ENCODE measurements at regions not wholly inside any gene's neighbourhood (a gene's known extent, or its start where the extent isn't known, plus 50 kb on each side); places are given as distances from the start of the nearest gene placed in this dataset.

DNA sequence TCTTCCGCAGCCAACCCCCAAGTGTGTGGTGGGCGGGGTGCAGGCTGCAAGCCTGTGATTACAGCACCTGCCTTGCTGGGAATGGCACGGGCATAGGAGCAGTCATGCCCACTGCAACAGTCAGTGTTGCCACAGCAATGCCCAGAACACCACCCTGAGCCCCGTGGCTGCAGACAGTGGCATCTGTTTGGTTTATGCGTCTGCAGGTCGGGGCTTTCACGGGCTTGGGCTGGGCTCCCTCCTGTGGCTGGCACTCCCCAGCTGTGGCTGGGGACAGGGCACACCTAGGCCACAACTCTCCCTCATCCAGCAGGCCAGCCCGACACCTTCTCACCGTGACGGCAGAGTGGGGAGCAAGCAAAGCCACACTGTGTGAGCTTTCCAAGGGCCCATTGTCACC lies 115.3 kb upstream of the C1QTNF9B start:
- no peak for DNase-seq

DNA sequence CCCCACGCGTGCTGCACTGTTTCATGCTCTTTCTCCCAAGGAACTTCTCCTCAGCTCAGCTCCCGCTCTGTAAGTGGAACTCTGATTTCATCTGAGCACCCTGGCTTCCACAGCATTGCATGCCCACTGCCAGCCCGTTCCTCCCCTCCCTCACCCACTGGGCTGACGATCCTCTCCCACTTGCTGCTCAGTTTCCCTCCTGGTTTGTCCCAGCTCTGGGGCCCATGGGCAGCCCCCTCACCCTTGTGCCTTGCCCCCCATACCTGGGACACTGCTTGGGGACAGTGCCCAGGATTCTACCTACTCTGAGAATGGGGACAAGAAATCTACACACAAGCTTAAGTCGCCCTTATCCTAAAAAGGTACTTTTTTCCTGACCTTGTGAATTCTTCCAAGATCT lies 115.9 kb upstream of the C1QTNF9B start:
- DNase-seq, result no peak

DNA sequence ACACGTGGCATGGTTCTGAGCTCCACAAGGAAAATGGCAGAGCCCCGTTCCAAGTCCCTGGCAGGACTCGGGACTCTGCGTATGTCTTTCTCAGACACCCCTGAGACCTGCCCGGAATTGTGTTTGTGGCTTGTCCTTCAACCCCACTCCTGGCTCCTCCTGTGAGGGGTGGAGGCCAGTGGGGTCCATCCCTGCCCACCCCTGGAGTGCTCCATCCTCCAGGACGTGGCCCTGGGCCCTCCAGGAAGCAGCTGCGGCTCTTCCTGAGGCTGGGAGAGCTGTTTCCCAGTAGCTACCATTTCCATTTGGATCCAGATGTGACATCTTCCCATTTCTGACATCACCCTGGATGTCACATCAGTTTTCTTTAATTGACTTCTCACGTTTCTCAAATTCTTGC lies 118.7 kb upstream of the C1QTNF9B start:
- no peak for DNase-seq

DNA sequence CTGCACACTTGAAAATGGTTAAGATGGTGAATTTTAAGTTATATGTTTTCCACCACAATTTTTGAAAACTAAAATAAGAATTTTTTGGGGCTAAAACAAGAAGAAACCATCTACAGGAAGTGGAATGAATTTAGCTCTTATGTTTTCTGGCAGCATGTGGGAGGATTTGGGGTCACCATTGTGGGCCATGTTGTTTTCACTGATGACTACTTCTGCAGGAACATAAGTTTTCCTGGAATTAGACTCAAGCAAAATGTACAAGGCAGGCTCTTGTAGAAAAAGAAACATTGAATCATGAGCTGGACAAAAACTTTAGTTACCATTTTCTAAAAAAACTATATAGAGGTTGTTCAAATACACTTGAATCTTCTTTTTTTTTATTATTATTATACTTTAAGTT lies 125.3 kb upstream of the C1QTNF9B start:
- DNase-seq, result no peak

DNA sequence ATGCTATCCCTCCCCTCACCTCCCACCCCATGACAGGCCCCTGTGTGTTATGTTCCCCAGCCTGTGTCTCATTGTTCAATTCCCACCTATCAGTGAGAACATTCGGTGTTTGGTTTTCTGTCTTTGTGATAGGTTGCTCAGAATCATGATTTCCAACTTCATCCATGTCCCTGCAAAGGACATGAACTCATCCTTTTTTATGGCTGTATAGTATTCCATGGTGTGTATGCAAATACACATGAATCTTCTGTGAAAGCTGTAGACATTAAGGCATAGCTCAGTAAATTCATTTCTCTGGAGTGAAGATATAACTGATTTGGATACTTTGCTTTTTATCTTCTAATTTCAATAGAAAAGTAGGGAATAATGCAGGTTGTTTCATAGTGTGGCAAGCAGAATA lies 125.8 kb upstream of the C1QTNF9B start:
- no peak for DNase-seq

DNA sequence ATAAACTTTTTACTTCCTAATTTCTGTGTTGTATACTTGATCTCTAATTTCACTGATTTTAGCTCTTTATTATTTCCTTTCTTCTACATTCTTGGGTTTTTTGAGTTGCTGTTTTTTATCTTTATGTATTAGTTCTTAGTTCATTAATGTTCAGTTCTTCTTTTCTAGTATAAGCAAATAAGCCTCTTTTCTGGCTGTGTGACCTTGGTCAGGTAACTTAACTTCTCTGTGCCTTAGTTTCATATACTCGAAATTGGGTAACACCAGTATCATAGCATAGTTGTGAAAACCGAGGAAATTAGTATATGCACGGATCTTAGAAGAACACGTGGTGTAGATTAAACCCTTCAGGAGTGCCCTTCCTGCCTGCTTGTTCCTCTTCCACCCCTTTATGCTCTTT lies 130.2 kb upstream of the C1QTNF9B start:
- DNase-seq, result no peak

DNA sequence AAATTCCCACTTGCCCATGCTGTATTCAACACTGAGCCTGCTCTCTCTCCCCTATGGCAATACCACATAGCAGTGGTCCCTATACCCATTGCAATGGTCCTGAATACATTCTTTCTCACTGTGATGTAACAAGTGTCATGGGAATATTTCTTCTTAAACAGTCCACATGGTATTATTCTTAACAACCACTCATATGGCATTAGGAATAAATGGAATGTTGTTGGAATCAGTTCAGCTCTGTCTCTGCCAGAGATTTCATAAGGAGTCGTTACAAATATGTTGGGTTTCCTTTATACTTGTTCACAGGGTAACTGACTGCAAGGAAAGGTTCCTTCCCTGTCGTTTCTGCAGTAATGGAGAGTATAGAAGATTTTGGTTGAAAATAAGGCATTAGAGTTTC lies 128.3 kb upstream of the SPATA13 start:
- DNase-seq, result no peak

DNA sequence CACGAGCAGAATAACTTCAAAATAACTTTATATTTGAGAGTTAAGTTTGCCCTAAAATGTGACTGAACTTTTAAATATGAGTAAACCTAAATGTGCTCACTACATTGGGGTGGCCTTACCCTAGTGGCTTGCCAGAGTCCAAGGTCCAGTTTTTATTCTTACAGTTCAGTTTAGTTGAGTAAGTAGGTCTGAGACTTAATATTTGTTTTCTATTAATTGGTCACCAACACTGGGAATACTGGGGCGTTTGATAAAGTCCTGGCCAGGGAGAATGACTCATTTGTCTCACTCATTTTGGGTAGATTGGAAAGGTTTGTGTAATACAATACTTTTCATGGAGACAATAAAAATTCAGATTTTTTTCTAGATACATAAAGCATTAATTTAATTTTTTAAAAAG lies 127.8 kb upstream of the SPATA13 start:
- DNase-seq, result no peak

DNA sequence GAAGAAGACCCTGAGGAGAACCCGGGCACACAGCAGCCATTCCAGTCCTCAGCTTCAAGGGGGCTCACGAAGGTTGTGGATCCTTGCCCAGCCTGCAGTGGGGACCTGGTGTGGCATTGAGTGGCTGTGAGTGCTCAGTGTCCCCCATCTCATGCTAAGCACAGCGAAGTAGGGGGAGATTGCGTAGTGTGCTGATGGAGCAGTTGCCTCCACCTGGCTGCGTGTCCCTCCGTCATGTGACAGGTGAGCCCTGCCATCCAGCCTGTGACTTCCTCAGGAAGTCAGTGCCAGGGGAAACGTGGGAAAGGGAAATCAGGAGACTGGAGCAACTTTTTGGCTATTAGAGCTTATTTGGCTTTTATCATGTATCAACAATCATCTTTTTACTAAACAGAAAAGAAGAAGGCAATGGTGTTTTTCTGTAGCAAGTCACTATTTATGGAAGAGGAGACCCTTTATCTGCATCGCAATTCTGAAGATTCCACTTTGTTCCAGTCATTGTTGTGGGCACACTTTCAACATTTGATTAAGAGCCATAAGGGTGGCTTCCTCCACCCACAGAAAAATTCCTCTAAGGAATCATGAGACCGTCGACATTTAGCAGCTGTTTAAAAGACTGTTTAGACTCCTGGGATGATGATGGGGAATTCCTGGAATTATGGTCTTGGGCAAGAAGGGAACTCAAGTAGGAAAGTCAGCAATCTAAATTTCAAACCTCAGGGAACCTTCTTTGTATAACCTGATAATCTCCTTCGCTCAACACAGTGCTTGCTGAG lies 126.8 kb upstream of the SPATA13 start:
- DNase-seq, result no peak

DNA sequence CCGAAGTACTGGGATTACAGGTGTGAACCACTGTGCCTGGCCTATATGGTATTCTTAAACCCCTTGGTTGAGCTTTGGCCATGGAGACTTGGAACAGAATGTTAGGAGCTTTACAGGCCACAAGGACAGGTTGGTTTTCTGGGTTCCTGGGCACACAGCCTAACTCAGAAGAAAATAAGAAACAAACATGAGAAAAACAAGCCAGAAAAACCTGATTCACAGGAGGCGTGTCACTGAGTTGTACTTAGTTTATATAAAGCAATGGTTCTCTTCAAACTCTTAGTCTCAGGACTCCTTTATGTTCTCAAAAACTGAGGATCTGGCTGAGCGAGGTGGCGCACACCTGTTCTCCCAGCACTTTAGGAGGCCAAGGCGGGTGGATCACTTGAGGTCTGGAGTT lies 125.1 kb upstream of the SPATA13 start:
- DNase-seq, result no peak

DNA sequence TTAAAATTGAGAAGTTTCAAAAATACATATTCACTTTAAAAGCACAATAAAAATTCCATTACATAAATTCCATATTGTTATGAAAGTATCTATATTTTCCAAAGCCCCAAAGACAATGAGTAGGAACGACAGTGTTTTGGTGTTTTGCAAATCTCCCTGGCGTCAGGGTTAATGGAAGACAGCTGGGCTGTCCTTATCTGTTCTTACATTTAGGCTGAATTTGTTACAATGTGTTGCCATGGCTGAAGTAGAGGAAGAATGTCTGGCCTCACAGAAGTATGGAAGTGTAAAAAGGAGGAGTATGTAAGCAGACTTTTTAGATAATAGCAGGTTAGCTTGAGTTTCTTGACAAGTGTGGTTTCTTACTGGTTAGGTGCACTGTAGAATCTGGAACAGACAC lies 124.4 kb upstream of the SPATA13 start:
- DNase-seq, result no peak

DNA sequence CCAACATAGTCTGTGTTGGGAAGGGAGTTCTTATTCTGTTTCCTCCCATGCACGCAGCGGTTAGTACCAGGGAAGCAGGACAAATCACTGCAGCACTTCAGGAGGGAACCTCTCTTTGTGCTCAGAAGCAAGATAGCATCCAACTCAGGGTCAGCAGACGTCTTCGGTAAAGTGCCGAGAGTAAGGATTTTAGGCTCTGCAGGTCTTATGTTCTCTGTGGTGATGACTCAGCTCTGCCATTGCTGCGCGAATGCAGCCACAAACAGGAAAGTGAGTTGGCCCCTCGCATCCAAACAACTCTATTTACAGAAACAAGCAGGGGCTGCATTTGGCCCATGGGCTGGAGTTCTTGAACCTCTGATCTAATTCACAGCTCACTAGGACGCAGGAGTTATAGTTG lies 122.1 kb upstream of the SPATA13 start:
- DNase-seq, result no peak

DNA sequence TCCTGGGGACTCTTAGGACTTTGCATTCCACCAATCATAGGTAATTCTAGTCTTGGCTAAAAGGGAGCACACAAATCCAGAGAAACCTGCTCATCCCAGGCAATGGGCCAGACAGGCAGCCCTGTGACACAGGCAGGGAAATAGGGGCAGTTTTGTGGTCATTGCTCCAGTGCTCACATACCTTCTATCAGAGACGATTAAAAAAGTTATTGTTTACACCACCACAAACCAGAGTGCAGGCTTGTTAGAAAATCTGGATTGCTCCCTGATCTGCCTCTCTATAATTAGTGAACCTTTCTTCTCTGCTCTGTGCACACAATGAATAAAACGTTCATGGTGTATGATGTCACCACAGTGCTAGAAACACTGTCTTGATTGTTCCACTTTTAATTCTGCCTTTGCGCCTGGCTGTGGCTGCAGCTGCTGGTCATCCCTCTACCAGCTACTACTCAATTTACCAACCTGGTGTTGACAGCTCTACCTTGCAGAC lies 121.6 kb upstream of the SPATA13 start:
- DNase-seq, result no peak

DNA sequence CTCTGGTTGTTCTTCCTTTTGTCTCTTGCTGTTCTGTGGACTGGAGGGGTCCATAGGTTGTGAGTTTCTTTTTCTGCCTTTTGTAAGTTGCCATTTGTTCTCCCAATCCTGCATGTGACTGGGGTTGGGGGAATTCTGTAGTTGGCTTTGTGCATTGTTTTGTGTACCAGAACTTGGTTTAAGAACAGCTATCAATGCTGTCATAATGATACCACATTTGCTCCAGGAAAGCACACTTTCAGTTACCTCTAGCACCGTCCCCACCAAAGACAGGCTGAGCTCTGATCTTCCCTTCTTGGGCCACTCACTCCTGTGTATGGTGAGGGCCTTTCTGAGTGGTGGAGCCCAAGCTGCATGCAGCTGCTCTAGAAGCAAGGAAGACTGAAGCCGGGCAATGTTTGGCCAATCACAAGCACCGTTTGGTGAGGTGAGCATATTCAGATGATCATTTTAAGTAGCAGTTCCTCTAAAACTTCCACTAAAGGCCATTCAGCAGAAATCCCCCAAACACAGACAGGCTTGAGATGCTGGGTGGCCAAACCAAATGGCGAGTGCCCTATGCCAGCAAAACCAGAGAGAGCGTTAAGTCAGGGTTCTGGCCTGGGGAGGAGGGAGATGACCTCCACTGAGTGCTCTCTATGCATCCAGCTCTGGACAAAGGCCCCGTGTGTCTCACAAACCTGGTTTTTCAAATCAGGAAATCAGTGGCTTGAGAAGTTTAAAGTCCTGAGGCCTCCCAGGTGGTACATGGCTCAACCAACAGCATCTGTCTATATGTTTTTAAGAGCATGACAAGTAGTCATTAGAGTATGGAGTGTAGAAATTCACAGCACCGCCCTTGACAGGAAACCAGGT lies 120.7 kb upstream of the SPATA13 start:
- no peak for DNase-seq

DNA sequence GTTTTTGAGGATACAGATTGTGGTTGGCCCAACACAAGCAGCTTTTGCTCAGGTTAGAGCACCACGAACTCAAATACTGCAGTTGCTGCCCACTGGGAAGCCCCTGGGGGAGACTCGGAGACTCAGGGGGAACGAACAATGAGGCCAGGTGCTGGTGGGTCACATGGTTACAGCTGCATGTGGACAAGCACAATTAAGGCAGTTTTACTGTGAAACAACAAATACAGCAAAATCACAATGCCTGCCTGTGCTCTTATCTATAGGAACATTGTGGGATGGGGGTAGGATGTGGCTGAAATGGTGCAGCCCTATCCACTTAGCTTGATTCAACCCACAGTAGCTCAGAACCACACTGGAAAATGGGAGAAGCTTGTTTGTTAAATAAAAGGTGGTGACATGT lies 119.7 kb upstream of the SPATA13 start:
- no peak for DNase-seq

DNA sequence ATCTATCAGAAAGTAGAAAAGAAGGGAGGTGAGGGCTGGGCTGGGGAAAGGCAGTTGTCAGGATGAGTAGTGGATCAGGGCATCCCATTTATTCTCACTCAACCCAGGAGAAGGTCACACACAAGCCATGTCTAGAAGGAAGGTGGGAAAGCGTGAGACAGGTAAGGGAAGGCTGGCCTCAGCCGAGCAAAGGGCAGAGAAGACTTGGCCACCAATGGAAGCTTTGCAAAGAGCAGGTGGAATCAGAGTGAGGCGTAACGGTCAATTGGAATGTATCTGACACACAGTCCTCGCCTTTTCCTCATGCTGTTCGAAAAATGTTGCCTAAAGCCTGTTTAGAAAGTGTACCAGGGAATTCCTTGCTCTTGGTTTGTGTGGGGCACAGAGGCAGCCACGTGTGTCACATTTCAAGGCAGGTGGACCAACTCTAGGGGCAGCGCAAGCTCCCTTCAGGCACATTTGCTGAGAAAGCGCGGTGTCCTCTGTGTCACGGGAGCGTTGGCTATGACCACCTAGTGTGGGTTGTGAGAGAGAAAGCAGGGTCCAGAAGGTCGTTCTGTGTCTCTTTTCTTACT lies 118.8 kb upstream of the SPATA13 start:
- no peak for DNase-seq

DNA sequence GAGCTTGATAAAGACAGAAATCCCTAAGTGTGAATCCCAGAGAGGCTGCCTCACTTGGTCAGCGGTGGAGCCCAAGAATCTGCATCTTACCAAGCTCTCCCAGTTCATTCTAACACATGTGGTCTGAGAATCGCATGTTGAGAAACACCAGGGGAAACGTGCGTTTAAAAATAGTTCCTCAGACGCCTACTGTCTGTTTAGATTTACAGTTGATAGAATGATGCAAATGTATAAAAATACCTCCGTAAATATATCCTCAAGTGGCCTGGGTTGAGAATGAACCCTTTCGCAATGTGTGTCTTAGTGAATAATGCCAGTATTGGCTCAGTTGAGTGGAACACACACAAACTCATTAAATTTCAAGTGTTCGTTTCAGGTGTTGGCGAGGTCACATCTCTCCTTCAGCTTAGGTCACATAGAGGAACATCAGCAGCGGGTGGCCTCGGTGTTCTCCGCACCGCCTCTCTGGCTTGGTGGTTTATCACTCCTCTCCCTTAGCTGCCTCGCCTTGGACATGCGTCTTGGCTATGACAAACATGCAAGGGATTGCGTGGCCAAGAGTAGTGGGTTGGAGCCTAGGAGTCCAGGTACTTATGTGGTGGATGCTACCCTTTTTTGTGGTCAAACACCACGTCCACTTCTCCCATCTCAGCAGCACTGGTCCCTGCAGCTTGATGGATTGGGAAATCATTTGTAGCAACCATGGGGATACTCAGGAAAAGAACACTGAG lies 117.6 kb upstream of the SPATA13 start:
- DNase-seq, result no peak

DNA sequence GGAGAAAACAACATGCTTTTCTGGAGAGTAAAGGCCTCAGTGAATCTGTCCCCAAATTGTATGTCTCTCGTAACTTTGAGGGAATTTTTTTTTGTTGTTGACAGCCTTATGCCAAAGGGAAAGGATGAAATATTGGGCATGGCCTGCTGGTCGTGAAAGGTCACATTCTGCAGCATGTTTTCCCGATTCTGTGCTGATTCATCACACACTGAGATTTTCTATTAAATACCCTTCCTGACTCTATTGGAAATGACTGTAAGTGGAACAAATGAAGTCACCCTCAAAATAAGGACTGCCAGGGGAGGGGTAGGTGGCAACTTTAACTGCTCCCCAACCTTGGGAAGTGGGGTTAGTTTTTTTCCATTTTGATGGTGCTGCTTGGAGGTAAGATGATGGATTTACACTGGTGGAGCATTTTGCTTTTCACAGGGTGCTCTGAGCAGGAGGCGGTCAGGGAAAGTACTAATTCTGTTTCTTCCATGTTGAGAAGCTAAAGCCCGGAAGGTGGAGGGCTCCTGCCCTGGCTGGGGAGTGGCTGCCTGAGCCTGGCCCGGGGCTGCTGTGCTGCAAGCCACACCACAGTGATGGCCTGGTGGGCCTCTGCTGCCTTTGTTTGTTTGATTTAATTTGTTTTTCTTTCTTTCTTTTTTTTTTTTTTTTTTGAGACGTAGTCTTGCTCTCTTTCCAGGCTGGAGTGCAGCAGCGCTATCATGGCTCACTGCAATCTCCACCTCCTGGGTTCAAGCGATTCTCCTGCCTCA lies 116.8 kb upstream of the SPATA13 start:
- no peak for DNase-seq

DNA sequence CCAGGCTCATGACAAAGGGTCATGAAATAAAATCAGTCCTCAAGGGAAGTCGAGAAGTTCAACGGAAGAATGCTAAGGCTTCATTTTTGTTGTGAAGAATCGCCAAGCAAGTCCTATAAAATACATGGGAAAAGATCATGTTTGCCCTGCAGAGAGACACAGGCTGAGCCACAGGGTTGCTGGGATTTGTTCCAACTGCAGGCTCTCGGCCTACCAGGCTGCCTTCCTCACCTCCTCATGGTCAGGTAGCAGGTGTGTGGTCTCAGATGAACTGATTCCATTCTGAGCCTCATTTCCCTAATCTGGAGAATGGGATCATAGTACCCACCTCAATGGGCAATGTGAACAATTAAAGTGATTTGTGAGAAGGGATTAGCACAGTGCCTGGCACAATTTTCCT lies 114.9 kb upstream of the SPATA13 start:
- DNase-seq, result no peak

DNA sequence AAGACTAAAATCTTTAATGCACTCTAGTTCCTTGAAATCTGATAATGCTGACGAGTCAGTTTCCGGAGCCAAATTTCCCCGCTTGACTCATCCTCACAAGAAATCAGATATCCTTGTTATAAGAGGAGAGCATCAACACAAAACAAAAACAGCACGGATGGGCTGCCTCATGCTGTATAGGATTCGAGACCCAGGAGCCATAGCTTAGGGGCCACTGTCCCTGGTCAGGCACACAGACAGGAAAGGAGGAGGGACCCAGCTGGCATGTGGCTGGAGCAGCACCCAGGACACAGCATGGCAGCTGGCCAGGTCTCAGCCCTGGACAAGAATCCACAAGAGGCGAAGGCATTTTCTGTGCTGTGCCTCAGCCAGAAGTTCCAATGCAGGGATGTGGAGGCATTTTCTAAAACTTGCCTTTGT lies 110.2 kb upstream of the SPATA13 start:
- DNase-seq, result no peak

DNA sequence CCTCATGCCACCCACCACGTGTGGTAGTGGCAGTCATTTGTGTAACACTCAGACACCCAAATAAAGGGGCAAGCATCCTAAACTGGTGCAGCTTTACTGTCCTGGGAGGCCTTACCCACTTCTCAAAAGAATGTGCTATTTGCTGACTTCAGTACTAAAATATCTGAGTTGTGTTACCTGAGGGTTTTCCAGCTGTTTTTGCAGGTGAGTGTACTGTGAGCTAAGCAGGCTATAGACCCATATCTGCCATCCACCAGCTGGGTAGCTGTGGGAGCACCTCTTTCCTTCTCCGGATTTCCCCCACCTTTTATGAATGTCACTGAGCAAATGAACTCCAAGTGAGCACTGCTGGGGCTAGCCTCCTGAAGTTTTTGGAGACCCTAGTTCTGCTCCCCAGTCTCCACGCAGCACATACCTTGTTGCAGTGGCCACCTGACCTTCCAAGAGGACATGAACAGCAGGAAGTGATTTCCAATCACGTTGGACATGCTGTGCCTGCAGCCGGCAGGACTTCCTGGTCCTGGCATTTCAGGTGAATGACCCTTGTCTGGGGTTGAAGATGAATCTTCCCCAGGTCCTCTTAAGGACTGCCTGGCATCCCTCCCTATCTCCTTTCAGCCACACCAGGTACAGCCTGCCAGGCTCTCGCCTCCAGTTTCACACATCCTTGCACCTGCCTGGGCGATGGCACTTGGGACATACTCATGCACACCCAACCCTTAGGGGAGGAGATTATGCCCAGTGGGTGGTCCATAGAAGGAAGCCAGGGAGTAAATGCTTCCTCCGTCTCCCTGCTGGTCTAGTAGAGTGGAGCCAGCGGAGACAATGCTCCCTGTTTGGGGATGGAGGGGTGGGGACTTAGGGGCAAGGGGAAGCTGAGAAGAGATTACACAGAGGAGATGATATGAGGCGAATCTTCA lies 109.5 kb upstream of the SPATA13 start:
- DNase-seq, result no peak

Measured in cerebellar nuclear complex (tissue), 1 donor.